GM23248 (cell line): ENCODE measurements at regions not wholly inside any gene's neighbourhood (a gene's known extent, or its start where the extent isn't known, plus 50 kb on each side); places are given as distances from the start of the nearest gene placed in this dataset.

Experiments
- EZH2 ChIP-seq: fragments of 200-600 bp; sonication (generic); IDR thresholded peaks from 2 replicates; pipeline ENCODE4 v1.6.1; 2018; ENCODE audit warnings: antibody characterized with exemption, mild to moderate bottlenecking; ENCODE audit not compliant: insufficient read depth, poor library complexity, severe bottlenecking
- EZH2phosphoT487 ChIP-seq: fragments of 200-600 bp; sonication (generic); IDR thresholded peaks from 2 replicates; pipeline ENCODE4 v1.6.1; 2018; ENCODE audit warnings: antibody characterized with exemption, moderate library complexity, mild to moderate bottlenecking, low read depth; ENCODE audit not compliant: insufficient read depth

- TF ChIP-seq EZH2 (no peak), EZH2phosphoT487 (no peak)
Observed at GRCh38 chr3:107218864-107219269, 158.4 kb upstream of the CCDC54 start.
